ENCODE measurements at regions not wholly inside any gene's neighbourhood (a gene's known extent, or its start where the extent isn't known, plus 50 kb on each side); places are given as distances from the start of the nearest gene placed in this dataset.

DNA sequence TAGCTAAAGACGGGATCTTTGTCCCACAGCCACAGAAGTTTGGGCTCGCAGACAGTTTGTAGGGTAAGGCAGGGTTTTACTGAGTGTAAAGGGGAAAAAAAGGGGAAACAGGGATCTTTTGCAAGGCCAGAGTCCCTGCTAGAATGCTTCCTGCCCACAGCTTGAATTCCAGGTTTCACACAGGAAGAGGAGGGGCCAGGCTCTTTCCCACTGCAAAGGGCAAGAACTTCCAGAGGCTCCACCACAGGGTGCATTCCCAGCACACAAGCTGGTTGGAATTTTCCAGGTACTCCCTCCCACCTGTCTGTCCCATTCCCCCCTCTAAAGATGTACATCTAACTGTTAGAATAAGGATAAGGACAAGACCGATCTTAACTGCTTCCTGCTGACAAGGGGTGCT, 1126.9 kb downstream of the KCNT2 start:
- H3K4me3 ChIP-seq (ENCODE audit: low read depth, low read length), result no peak overlapping the region
- TF ChIP-seq, protein P1, sequence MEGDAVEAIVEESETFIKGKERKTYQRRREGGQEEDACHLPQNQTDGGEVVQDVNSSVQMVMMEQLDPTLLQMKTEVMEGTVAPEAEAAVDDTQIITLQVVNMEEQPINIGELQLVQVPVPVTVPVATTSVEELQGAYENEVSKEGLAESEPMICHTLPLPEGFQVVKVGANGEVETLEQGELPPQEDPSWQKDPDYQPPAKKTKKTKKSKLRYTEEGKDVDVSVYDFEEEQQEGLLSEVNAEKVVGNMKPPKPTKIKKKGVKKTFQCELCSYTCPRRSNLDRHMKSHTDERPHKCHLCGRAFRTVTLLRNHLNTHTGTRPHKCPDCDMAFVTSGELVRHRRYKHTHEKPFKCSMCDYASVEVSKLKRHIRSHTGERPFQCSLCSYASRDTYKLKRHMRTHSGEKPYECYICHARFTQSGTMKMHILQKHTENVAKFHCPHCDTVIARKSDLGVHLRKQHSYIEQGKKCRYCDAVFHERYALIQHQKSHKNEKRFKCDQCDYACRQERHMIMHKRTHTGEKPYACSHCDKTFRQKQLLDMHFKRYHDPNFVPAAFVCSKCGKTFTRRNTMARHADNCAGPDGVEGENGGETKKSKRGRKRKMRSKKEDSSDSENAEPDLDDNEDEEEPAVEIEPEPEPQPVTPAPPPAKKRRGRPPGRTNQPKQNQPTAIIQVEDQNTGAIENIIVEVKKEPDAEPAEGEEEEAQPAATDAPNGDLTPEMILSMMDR (conservative IDR thresholded peaks at IDR 0.05; ENCODE audit: low read depth, low read length), result no peak
- DNase-seq (ENCODE audit: low read depth), result no peak

DNA sequence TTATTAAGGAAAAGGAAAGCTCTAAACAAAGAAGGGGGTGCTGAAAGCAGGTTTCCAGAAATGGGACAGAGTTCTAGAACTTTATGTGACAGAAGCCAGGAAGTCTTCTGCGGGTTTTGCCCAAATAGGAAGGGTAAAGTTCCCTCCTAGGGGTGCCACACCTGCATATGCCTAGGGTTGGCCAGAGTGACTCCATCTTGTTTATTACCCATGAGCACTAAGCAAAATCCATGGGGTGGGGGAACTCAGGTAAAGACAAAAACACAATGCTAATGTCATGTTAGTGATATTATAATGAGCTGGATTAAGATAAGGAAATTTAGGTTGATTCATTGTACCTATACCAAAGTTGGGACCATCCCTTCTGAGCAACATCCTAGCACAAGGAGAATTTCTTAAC, 1132.7 kb downstream of the KCNT2 start:
- TF ChIP-seq, protein P1 (conservative IDR thresholded peaks at IDR 0.05; ENCODE audit: low read depth, low read length), result no peak
- no peak overlapping the region for H3K4me3 ChIP-seq (ENCODE audit: low read depth, low read length)
- no peak for DNase-seq (ENCODE audit: low read depth)

DNA sequence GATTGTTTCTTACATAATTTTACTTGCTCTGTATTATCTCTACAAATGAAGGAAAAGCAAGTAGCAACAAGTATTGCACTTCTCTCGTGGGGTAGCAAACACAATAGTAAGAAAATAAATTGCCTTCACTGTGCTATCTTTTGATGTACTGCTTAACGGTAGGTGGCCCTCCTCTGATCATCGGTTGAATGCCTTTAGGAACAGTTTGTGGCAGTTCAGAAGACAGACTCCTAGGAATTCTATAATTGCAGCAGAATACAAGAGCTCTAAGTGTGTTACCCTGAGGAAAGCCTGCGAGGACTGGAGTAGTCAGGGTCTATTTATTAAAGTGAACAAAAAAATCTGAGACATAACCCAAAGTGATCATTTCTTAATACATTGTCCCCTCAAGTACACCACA, 1135.9 kb downstream of the KCNT2 start:
- DNase-seq (ENCODE audit: low read depth), result no peak
- H3K4me3 ChIP-seq (ENCODE audit: low read depth, low read length), result no peak overlapping the region
- TF ChIP-seq, protein P1 (conservative IDR thresholded peaks at IDR 0.05; ENCODE audit: low read depth, low read length), result no peak

DNA sequence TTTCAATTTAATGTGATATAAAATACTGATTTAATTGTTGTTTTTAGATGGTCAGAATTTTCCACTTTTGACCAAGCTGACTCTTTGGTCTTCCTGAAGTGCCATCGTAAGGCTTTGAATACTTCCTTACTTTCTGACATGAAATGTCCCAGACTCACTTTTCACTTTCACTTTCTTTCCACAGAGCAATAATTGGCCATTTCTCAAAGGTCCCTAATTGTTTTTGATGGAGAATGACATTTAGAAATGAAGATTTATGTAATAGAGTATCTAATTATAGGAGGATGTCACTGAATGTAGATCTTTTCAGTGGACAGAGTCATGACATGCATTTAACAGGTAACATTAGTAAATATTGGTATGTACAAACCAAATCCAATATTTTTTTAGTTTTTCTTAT, 1141.6 kb downstream of the KCNT2 start:
- DNase-seq (ENCODE audit: low read depth), result no peak
- TF ChIP-seq, protein P1 (conservative IDR thresholded peaks at IDR 0.05; ENCODE audit: low read depth, low read length), result no peak
- H3K4me3 ChIP-seq (ENCODE audit: low read depth, low read length), result no peak overlapping the region

DNA sequence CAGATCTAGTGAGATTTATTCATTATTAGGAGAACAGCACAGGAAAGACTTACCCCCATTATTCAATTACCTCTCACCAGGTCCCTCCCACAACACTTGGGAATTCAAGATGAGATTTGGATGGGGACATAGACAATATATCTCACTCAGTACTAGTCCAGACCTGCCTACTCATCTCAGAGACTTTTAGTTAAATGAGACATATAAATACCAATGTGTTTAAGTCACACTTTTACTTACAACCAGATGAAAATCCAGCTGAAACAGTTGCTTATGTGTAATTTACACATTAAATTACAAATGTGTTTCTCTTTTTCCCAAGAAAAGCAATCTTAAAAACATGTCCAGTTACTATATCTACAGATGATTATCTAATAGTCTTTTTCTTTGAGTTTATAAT, 1145.6 kb downstream of the KCNT2 start:
- no peak for DNase-seq (ENCODE audit: low read depth)
- TF ChIP-seq, protein P1 (conservative IDR thresholded peaks at IDR 0.05; ENCODE audit: low read depth, low read length), result no peak
- H3K4me3 ChIP-seq (ENCODE audit: low read depth, low read length), result no peak overlapping the region

DNA sequence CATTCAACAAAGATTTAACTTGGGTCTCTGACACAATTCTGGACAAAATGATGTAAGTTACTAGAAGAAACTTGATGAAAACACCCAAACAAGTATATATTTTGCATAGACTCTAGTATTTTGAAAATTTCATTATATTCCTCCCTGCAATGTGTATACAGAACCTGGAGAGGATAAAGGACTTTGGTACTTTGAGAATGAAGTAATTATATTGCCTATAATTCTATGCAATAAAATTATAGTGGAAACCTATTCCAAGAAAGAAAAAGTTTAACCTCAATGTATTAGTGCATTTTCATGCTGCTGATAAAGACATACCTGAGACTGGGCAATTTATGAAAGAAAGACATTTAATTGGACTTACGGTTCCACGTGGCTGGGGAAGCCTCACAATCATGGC, 1146.1 kb downstream of the KCNT2 start:
- no peak overlapping the region for H3K4me3 ChIP-seq (ENCODE audit: low read depth, low read length)
- TF ChIP-seq, protein P1 (conservative IDR thresholded peaks at IDR 0.05; ENCODE audit: low read depth, low read length), result no peak
- DNase-seq (ENCODE audit: low read depth), result no peak

DNA sequence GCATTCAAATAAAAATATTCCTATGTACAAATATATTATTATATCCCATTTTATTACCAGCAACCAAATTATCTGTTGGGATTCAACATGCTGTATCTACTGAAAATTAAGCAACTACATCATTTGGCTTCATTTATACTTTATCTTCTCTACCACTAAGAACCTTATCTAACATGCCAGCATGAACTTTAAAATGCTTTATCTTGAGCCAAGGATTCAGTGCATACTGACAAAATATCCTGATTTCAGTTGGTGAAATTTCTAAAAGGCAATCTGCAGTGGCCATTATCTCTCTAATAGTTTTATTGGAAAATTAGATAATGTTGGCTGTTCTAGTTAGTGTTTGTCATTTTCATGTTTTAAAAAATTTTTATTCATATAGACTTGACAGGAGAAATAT, 1149.9 kb downstream of the KCNT2 start:
- no peak for DNase-seq (ENCODE audit: low read depth)
- H3K4me3 ChIP-seq (ENCODE audit: low read depth, low read length), result no peak overlapping the region
- TF ChIP-seq, protein P1 (conservative IDR thresholded peaks at IDR 0.05; ENCODE audit: low read depth, low read length), result no peak

All from epithelial cell of proximal tubule (primary cell).